ENCODE measurements at regions not wholly inside any gene's neighbourhood (a gene's known extent, or its start where the extent isn't known, plus 50 kb on each side); places are given as distances from the start of the nearest gene placed in this dataset.

DNA sequence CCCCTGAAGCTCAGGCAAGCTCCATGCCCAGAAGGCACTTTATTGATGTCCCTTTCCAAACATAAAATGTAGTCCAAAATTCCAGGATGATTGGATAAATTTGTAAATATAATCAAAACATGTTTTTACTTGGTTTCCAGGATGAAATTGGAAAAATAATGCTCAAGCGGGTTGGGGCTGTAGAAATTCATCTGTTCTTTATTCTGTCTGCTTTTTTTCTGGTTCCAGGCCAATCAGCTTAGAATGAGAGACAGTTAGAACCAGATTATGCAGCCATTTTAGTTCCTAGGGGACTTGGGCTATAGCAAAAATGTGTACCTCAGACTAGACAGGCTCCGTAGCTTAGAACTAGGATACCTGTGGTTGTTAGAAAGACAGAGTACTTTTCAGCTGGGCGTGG is 450.8 kb downstream of the MCTP2 start:
- DNase-seq (ENCODE audit: low spot score): no peak

DNA sequence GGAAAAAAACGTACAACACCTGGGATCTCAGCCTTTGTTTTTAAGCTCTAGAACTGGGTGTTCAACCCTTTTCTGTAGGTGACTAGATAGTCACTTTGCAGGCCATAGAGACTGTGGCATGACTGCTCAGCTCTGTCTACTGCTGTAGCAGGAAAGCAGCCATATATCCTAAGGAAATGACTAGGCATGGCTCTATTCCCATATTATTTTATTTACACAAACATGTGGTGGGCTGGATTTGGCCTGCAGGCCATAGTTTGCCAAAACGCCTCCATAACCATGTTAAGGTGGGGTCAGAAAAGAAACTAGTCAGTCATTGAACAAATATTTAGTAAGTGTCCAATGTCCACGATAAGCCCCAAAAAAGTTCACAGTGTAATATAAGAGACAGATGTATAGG is 452.5 kb downstream of the MCTP2 start:
- no peak for DNase-seq (ENCODE audit: low spot score)

DNA sequence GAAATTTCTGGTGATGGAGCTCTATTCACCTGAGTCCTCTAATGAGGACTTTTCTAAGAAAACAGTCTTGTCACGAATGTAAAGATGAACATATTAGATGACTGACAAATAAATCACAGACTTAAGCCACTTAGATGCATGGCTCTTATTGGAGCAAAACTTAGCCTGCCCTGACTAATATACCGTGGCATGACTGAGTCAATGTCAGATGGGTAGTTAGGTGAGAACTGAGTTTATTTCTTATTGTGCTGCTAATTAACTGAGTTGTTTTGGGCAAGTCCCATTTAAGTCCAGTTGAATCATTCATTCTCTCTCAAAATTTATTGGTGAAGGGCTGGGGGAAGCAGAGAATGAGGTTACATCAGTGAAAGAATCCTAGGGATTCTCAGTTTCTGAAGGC is 459.8 kb downstream of the MCTP2 start:
- DNase-seq (ENCODE audit: low spot score): no peak

DNA sequence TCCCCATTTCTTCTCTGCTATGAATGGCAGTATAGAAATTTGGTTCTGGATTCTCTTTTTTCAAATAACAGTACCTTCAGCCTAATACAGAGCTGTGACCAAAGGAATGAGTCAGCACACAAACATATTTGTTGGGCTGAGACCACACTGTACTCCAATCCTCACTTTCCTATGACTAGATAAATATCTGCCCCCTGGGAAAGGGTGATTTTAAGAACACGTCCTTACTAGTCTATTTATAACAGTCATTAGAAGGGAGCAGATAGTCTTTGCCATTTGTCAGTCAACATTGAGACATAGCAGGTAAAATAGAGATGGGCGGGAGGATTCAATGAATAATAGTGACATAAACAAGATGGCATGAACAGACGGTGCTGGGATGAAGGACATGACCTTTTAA is 461.3 kb downstream of the MCTP2 start:
- DNase-seq (ENCODE audit: low spot score): no peak

DNA sequence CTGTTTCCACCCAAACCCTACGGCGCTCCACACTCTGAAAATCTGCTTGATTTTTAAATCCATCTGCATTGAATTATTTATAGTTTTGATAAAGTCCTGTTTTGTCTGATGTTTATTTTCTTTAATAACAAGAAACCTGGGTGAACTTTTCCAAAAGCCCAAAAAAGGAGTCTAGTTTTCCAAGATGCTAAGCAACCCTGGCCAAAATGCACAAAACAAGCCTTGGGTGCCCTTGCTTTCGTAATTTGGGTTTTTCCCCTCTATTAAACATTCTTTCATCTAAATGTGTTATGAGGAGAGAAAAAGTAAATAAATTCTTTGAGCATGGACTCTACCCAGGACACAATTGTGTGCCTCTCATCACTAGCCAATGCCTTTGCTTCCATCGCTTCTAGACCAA is 468.9 kb downstream of the MCTP2 start:
- DNase-seq (ENCODE audit: low spot score): no peak

DNA sequence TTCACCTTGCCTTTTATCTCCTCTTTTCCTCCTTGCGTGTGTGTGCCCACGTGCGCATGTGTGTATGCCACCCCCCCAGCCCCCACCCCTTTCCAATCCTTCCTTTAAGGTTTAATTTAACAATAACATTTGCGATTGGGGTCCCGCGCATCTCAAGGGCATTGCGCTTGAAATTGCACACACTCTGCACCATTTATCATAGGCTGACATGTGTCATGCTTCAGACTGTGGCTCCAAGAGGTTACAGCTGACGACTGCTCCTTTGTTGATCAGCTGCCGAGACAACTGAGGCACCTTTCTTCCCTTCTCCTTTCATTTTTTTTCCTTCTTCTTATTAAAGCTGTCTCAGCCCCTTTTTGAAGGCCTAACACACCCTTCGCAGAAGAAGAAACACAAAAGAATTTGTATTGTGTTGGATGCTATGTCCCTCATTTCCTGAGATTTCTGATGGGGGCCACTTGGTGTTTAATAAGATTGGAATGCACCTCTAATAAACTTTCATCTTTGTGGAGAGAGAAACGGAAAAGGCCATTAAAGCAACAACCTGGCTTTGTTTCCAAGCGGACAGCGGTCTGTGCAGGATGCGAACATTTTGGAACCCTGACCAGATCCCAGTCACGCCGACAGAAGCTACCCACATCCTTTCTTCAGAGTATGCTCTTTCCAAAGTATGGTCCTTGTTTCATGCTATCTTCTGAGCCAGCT is 470.1 kb downstream of the MCTP2 start:
- no peak for DNase-seq (ENCODE audit: low spot score)

DNA sequence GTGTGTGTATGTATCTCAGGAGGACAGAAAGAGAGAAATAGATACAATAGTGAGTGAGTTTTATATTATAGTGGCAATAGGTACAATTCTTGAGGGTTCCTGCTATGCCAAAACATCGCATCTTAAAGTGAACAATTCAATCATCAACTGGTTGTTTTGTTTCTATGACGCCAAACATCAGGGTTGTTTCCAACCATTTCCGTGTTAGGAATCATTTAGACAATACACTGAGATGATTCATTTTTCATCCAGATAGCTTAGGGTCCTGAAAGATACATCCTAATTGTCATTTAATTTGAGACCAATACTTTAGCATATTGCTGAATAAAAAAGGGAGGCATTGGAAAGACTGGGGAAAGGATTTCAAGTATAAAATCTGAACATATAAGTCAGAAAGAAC is 472.2 kb downstream of the MCTP2 start:
- no peak for DNase-seq (ENCODE audit: low spot score)

DNA sequence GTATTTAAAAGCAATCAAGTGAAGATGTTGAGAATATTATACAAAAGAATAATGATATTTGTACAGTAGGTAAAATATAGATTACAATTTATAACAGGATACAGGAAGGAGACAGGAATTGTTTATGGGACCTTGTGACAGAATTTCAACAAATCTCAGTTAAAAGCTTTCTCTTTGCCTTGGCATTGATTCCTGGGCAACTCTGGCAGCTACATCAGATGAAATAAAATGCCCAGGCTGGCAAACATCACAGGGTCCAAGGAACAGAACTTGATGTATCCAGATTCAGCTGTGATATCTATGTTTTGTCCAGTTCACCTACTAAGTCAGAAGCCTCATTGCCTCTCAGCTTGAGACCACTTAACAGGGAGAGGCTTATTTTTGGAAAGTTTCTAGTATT is 473.1 kb downstream of the MCTP2 start:
- no peak for DNase-seq (ENCODE audit: low spot score)

DNA sequence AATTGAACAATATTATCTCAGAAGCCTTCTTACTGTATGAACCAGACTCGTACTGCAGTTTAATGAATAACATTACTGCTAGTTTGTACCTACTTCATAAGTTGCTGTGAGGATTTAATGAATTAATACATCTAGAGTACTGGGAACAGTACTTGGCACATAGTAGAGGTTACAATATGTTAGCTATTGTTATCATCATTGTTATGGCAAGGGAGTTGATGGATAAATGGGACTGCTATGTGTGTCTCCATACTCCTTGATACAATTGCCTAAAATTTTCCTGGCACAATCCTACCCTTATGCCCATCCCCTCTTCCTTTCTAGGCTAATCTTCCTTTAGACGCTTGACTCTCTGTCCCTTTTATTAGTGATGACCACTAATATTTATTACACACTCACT is 473.6 kb downstream of the MCTP2 start:
- no peak for DNase-seq (ENCODE audit: low spot score)

DNA sequence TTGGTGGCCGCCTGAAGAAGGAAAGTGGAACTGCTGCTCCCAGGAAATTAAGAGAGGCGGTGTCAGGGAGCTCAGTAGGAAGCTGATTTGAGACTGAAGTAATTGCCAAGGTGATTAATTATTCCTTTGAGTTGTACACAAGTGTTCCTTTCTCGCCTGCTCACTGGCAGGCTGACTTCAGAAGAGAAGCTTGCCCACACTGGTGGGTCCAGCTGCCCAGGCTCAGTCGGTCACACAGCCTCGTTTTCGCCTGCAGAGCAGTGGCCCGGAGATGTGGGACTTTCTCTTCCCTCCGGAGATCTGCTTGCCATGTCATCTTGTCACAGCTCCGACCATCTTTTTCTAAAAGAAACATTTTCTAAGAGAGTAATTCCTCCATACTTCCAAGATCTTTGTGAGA is 478.0 kb downstream of the MCTP2 start:
- DNase-seq (ENCODE audit: low spot score): no peak

DNA sequence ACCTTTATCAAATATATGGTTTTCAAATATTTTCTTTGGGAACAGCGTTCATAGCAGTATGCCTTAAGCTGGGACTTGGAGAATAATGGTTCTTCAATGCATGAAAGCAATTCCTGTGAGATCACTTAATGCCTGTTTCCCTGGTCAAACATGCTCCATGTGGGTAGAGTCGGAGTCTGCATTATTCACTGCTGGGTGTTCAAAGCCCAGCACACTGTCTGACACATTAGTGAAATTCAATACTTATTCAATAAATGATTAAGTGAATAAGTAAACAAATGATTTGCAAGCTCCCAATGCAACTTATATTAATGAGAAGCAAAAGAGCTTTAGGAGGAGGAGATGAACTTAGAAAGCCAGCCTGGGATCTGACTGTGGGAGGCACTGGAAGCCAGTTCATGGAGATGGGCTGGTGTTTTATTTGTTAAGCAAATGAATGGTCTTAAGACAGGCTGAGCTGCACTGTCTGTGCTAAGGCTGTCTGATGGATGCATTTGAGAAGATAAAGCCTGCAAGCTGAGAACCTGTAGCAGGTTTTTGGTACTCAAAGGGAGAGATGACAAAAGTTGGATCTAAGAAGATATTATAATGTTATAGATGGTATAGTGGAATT is 490.8 kb downstream of the MCTP2 start:
- no peak for DNase-seq (ENCODE audit: low spot score)

DNA sequence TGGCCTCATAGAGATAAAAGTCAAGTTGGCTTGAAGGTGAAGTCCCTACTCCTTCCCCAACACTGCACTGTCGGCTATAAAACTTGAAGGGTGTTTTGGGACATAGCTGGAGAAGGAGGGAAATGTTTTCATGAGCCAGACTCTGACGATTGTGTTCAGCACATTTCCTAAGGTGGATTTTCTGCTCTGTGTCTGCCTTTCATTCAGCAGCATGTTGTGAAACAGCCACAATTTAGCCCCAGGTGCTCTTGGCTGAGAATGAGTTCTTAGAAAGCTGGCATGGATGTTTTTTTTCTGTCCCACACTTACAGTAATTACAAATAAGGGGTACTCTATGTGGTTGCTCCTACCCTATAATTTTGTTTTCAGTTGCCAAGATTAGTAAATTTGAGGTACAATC is 492.4 kb downstream of the MCTP2 start:
- DNase-seq (ENCODE audit: low spot score): no peak

DNA sequence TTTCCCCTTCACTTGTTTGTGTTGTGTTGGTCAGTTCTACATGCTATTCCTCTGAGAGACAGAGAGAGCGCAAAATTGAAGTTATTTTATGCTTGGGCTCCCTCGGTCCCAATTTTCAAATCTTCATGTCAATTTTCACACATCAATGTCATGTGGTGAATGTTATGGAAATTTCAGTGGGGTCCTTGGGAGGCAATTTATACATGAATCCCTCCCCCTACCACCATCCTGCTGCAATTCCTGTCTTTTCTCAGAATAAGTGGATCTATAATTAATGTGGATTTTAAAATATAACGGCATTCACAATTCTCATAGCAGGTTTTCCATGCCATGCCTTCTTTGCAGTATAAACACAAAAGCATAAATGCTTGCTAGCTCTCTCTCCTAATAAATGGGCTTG is 499.9 kb downstream of the MCTP2 start:
- DNase-seq (ENCODE audit: low spot score): no peak

DNA sequence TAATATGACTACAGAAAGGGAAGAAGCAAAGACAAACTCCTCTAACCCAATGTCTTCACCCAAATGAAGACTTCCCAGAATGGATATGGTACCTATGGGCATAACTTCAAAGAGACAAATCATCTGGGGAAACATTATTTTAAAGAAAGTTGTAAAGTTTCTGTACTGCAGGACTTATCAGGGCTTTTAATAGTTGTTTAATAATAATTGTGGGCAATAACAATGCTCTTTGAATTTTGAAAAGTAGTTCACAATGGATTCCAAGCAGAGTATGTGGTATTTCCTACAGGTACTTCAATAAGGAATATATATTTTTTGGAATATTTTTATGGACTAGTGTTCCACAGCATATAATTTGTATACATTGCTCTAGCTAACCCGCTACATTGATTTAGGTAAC is 503.1 kb downstream of the MCTP2 start:
- no peak for DNase-seq (ENCODE audit: low spot score)

DNA sequence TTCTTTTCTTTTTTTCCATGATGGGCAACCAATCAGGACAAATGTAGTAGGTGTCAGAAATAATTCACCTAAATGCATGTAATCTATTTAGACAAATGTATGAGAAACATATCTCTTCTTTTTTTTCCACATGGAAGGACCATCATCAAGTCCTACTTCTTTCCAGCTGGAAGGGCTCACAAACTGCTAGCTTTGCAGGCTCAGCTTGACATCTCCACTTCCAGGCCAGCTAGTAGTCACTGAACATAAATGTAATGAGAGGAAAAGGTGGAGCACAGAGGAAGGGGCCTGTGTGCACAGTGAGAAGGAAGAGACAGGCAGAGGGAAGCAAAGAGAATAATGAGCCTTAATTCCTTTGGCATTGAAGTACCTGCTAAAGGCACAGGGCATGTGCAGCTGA is 504.9 kb downstream of the MCTP2 start:
- no peak for DNase-seq (ENCODE audit: low spot score)

DNA sequence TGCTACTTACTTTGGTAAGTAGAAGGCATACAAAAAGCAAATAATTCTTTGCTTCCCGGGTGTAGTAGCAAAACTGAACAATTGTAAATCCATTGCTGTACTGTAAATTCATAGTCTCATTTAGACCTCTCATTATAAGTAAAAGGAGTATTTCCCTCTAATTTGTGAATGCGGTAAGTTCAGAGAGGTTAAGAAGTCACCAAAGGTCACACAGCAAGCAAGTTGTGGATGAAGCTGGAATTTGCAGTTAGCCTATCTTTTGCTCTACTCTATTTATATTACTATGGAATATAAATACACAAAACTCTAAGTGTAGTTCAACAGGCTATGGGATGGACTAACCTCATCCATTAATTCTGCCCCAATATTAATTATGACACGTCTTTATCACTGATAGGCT is 508.3 kb downstream of the MCTP2 start:
- no peak for DNase-seq (ENCODE audit: low spot score)

DNA sequence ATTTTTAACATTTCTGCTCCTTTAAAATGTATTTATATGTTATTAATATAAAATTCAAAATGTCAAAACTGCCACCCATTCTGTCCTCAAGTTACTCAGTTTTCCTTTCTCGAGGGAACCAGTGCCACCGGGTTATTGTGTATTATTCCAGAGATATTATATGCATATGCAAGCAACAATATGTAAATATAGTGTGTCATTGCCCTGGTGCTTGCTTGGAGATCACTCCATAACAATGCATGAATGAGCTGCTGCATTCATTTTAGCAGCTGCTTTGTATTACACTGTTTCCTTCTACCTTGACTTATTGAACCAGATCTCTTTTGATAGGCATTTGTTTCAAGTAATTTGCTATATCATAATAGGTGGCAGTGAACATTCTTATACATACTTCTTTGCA is 509.1 kb downstream of the MCTP2 start:
- DNase-seq (ENCODE audit: low spot score): no peak

DNA sequence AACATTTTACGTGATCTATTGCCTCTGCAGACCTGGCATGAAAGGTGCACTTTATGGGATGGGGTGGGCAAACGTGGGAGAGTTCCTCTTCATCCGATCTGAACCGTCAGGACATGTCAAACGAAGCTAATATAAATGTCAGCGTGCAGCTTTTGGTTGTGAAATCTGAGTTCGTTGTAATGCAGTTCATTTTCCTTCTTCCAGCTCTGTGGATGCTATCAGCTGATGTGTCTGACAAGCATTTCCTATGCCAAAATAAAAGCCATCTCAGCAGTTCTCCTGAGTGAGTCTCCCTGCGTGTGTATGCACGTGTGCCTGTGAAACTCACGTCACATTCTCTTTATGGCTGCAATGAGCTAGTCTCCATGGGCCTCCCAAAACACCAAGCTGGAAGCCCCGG is 512.3 kb downstream of the MCTP2 start:
- no peak for DNase-seq (ENCODE audit: low spot score)

DNA sequence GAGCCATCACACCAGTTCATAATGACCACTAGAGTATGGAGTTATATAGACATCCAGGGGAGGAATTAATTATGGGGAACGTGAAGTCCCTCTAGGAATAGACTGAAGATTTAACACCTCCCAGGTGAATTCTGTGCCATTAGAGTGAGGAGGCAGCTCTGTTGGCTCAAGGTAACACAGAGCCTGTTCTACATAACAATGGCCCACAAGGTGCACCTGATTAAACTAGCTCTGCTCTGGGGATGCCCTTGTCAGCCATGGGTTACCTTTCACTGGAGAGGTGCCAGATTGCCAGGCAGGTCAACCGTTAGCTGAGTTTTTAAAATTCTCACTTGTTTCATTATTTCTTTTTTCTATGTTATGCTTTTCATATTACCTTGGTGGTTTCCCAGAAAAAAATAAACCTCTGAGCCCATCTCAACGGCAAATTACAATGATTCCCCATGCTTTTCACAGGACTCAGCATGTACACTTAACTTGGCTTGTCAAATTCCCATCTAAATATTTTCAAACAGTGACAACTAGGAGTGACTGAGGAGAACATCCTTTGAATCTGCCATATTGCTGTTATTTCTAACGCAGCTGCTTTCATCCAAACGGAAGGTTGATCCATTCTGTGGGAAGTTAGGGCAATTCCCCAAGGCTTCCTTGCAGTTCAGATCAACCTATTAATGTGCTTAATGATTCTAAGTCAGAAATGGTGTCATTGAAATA is 512.9 kb downstream of the MCTP2 start:
- no peak for DNase-seq (ENCODE audit: low spot score)

DNA sequence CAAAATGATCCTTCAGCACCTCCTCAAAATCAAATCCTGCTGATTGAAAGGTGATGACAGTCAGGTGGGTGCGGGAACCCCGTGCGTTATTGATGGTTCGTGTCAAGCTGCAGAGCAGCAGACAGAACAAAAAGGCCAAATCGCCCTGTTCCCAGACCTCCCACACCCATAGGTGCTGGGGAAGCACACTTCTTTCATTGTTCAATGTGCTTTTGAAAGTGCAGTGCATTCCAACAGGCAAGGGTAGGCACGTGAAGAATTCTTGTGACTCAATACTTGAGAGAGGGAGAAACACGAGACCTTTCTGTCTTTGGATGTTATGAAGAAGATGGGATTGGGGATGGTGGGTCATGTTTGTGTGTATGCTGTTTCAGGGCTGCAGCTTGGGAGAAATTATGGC is 514.0 kb downstream of the MCTP2 start:
- DNase-seq (ENCODE audit: low spot score): no peak

DNA sequence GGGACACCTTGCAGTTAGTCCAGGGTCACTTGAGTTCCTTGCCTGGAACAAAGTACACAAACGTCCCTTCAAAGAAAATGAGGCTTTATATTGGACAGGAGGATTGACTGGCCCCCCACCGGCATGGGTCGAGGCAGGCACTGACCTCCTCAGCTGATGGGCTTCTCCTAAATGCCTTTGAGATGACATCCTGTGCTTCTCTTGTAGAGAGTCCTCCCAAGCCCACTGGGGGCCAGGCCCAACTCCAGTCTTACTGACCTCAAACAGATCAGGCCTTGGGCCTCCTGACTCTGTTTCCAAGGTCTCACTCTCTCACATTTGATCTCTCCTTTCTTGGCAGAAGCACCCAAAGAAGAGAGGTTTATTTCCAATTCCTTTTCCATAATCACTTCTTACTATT is 516.1 kb downstream of the MCTP2 start:
- no peak for DNase-seq (ENCODE audit: low spot score)

DNA sequence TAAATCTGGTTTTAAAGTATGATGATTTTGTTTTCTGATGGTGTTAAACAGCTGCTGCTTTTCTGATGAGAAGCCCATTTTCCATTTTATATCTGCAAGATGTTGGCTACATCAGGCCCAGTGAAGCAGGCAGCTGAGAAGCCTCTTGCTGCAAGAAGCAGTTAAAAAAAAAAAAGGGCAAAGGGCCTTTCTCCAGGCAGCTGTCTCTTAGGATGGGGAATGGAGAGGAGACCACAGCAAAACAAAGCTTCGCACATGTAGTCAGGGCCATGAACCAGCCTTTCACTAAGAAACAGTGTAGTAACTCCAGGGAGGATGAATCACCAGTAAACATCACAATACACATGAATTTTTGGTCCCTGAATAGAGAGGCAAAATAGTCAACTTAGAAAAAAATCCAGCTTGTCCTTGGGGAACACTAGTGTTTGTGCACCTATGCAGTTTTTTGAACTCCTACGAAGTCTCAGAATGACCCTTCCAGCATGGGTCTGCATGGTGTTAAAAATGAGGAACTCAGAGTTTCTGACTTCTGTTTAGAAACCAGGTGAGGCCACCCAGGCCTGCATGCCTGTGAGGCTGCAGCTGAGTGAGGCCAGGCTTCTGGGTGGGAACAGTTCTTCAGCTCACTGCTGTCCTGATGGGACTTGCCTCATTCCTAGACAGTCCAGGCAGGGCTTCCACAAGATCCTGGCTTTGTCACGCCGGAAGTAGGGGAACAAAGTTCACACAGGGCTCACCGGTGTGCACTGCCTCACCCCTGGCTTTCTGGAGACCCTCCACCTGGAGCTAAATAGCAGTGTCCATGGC is 518.7 kb downstream of the MCTP2 start:
- DNase-seq (ENCODE audit: low spot score): no peak

DNA sequence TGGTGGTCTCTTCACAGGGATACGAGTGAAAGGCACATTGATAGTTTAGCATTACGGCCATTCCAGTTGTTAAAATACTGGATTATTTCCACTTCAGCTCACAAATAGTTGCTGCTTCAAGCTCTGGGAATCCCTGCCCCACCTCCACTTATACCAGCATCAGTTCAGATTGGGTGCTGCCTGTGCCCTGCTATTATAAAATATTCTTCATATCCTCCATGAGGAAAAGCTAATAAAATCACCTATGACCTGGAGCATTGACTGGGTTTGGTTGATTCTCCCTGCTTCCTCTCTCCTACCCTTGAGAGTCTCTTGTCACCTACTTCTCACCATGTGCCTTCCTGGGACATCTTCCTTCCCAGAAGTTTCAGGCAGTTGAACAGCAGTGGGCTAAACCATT is 529.0 kb downstream of the MCTP2 start:
- no peak for DNase-seq (ENCODE audit: low spot score)
